Rectal smooth muscle tissue (tissue), 1 donor: ENCODE measurements at regions not wholly inside any gene's neighbourhood (a gene's known extent, or its start where the extent isn't known, plus 50 kb on each side); places are given as distances from the start of the nearest gene placed in this dataset.

Experiments used
- H3K27ac ChIP-seq: one replicate; pipeline ENCODE4 v1.7.0; 2013; ENCODE audit warnings: low read depth, low read length, inconsistent platforms
- H3K27me3 ChIP-seq: one replicate; pipeline ENCODE4 v1.7.0; 2013; ENCODE audit warnings: low read length; ENCODE audit not compliant: control insufficient read depth, insufficient read depth
- H3K36me3 ChIP-seq: one replicate; pipeline ENCODE4 v1.7.0; 2013; ENCODE audit warnings: low read length; ENCODE audit not compliant: control insufficient read depth, insufficient read depth
- H3K4me1 ChIP-seq: one replicate; pipeline ENCODE4 v1.7.0; 2013; ENCODE audit warnings: low read length; ENCODE audit not compliant: control insufficient read depth, insufficient read depth
- H3K4me3 ChIP-seq: one replicate; pipeline ENCODE4 v1.7.0; 2013; ENCODE audit warnings: low read length
- H3K9ac ChIP-seq: one replicate; pipeline ENCODE4 v1.7.0; 2013; ENCODE audit warnings: low read length

DNA sequence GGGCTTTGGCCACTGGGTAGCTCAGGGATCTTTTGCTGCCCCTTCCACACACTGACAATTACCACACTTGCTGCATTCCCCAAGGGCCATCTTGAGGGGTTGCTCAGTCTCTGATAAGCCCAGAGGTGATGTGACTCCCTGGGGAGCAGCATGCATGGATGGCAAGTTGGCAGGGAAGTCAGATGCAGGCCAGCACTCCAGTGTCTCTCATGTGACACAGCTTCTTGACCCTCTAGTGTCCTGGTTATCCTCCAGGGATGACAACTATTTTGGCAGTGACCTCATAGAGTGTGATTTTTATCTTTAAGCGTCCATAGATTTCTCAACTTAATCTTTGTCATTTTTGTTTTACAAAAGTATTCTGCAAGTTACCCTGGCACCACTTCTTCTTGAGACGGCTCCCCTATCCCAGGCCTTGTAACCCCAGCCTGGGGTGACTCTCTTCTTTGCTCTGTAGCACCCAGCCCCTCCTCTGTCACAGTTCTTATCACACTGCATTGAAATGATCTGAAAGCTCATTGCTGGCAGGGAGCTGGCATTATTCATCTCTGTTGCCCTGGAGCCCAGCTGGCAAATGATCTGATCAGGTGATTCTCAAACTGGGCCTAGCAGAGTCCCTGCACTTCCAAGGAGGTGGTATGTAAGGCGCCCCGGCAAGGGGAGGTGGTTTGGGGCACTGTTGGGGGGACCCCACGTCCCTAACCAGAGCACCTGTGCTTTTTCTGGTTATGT lies 72.6 kb downstream of the TENT5C start:
- peaks cover 14% of the 10 kb centered on the region for H3K4me1 ChIP-seq
- no peaks in the 10 kb centered on the region for H3K36me3 ChIP-seq
- no peaks in the 10 kb centered on the region for H3K27me3 ChIP-seq
- H3K9ac ChIP-seq: no peak overlapping the region
- H3K27ac ChIP-seq: no peak overlapping the region
- no peak overlapping the region for H3K4me3 ChIP-seq

DNA sequence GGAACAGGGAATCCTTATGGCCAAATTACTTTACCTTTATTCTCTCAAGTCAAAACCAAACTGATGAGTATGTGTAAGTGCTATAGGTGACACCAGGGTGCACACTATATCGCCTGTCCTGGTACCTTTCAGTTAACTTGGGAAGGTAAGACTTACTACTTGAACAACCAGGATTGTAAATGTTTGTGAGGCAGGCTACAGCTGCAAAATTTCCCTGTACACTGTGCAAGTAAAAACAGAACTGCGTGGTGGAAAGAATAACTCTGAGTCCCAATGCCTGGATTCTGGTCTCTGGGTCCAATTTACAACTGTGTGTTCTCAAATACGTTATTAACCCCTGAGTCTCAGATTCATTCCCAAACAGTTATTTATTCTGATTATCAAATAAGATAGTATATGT lies 73.5 kb downstream of the TENT5C start:
- no peaks in the 10 kb centered on the region for H3K36me3 ChIP-seq
- H3K27ac ChIP-seq: no peak overlapping the region

DNA sequence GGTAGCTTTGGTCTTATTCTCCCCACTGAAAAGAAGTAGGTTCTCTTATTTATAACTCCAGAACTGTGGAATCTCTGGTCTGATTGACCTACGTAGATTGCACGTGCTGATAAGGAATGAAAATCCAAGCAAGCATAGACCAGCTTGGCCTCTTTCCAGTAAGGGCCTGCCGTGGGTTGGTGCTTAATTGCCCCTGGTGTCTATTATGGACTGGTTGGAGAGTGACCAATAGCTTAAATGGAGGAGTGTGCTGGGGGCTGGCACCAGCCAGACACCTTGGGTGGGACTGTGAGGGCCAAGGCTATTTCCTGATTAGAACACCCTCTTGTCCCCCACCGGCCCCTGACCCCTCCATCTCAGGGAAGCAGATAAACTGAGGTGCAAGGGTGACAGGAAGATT lies 74.0 kb downstream of the TENT5C start:
- H3K36me3 ChIP-seq: no peaks in the 10 kb centered on the region
- H3K4me1 ChIP-seq: peaks cover 14% of the 10 kb centered on the region
- H3K27me3 ChIP-seq: no peaks in the 10 kb centered on the region
- no peak overlapping the region for H3K9ac ChIP-seq
- no peak overlapping the region for H3K4me3 ChIP-seq
- no peak overlapping the region for H3K27ac ChIP-seq

More for the DNA sequence above, 73.5 kb downstream of the TENT5C start:
- no peak overlapping the region for H3K9ac ChIP-seq
- H3K27me3 ChIP-seq: no peaks in the 10 kb centered on the region
- no peak overlapping the region for H3K4me3 ChIP-seq
- peaks cover 14% of the 10 kb centered on the region for H3K4me1 ChIP-seq

DNA sequence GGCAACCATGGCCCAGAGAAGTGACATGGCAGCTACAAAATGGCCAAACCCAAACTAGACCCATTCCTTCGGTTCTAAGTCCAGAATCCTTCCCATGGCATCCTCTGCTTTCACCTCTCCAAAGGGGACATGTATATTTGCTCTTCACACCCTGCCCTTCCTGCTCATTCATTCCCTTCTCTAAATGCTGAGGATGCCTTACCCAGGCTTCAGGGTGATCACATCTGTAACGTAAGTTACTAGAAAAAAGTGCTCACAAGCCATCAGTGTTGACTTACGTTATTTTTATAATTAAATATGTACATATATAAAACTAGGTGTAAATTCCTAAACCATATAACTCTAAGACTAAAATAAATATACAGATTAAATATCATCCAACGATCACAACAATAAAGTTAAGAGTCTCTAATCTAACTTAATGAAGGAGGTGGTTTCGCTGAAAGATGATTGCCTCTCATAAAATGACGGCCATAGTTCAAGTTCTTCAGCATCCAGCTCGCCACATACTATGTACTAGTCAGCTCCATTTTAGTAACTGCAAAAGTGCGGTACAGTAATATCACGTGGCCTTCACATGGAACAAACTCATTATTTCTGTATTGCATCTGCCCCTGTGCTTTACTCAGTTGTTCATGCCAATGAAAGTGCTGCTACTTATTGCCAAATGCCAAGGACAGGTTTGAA lies 74.6 kb downstream of the TENT5C start:
- Histone ChIP-seq H3K4me3 (no peak overlapping the region), H3K36me3 (no peaks in the 10 kb centered on the region), H3K9ac (no peak overlapping the region), H3K27me3 (no peaks in the 10 kb centered on the region), H3K4me1 (peaks cover 15% of the 10 kb centered on the region), H3K27ac (no peak overlapping the region)

DNA sequence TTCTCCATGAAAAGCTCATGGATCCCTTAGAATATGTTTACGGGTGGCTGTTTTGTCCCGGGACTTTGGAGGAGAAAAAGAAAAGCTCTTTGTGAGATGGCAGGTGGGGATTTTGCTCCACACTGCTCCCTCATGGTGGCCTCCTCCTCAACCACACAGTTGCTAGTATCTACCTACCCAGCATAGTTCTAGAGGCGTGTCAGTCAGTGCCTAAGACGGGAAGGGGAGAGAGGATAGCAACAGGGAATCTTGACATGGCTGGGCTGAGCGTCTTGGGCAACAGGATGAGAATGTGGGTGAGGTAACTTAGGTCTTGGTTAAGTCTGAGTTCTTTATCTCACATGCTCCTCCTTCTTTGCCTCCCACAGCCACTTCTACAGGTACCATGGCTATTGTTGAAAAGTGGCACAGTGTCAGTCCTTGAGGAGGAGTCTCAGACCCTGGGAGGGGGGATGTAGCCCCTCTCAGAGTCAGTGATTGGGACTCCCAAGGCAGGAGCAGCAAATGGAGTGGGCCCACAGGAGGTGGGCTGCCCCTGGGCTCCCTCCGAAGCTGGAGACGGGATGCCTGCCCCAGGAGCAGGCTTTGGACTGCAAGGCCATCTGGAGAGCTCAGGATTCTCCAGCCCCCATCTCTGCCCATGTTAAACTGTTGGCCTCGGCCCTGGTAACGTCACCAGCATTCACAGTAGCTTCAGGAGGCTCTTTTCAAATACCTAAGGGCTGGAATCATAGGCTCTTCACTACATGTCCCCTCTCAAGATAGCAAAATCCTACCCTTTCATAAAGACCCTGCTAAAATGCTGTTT lies 75.4 kb downstream of the TENT5C start:
- no peak overlapping the region for H3K4me3 ChIP-seq
- H3K9ac ChIP-seq: no peak overlapping the region
- H3K4me1 ChIP-seq: peaks cover 20% of the 10 kb centered on the region
- peak overlapping the region; percentile 72 for H3K27ac ChIP-seq
- H3K27me3 ChIP-seq: no peaks in the 10 kb centered on the region
- H3K36me3 ChIP-seq: no peaks in the 10 kb centered on the region

DNA sequence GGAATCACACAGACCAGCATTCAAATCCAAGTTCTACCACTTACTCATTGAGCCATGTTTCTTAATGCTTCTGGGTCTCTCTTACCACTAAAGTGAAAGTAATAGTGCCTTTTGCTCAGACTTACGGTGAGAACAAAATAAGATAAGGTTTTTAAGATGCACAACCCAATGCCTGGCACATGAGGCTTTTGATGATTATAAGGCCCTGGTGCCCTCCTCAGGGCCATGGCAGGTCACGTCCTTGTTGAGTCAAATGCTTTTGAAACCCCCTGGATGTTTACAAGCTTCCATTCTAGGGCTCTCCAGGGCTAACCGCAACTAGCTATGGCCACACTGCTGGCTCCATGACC lies 76.0 kb downstream of the TENT5C start:
- Histone ChIP-seq H3K27me3 (no peaks in the 10 kb centered on the region), H3K36me3 (no peaks in the 10 kb centered on the region), H3K27ac (peak overlapping the region; percentile 72), H3K4me3 (peak overlapping the region; percentile 12), H3K4me1 (peaks cover 20% of the 10 kb centered on the region), H3K9ac (no peak overlapping the region)

DNA sequence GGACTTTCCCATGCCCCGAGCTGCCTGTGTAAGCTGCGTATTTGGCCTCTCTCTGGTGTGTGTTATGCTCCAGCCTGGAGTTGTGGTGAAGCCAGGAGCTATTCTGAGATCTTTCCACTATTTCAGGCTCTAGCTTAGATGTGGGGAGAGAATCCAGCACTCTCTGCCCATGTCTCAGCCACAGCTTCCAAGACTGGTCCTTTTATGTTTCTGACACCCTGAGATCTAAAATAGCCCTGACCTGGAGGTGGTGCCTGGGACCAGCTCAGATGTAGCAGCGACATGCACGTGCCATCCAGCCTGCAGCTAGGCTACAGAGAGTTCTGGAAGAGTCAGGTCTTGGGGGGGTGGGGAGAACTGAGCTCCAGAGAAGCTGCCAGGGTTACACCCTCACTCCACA lies 76.5 kb downstream of the TENT5C start:
- Histone ChIP-seq H3K27ac (peak overlapping the region; percentile 72), H3K4me1 (peaks cover 20% of the 10 kb centered on the region), H3K4me3 (no peak overlapping the region), H3K27me3 (no peaks in the 10 kb centered on the region), H3K36me3 (no peaks in the 10 kb centered on the region), H3K9ac (no peak overlapping the region)

DNA sequence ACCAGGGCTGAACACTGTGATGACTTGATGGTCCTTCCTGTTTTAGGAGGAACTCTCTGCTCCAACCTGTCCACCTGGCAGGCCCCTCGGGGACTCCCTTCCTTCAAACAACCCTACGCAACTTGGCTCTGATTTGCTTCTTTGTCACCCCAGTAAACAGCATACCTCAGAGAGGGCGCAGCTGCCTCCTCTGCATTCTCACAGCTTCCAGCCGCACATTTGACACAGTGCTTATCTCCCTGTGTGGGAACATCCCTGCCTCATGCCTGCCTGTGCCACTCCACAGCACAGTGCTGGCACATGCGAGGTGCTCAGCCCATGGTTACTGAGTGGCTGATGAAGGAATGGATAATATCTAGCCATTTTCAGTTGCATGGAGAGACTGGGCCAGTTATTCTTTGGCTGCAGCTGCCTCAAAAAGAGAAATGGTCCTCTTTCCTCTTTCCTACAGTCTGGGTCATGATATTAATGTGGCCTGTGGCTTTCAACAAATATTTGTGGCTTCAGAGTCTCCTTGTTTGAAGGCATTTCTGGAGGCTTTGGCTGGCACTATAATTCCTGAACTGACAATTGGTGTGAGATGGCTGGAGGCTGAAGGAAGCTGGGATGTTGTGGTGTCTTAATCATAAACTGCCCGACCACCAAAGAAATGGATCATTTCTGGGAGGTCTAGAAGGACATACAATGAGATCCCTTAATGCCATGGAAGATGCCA lies 77.9 kb downstream of the TENT5C start:
- no peak overlapping the region for H3K27ac ChIP-seq
- H3K4me3 ChIP-seq: no peak overlapping the region
- H3K9ac ChIP-seq: no peak overlapping the region
- peaks cover 17% of the 10 kb centered on the region for H3K4me1 ChIP-seq
- no peaks in the 10 kb centered on the region for H3K27me3 ChIP-seq
- H3K36me3 ChIP-seq: no peaks in the 10 kb centered on the region

DNA sequence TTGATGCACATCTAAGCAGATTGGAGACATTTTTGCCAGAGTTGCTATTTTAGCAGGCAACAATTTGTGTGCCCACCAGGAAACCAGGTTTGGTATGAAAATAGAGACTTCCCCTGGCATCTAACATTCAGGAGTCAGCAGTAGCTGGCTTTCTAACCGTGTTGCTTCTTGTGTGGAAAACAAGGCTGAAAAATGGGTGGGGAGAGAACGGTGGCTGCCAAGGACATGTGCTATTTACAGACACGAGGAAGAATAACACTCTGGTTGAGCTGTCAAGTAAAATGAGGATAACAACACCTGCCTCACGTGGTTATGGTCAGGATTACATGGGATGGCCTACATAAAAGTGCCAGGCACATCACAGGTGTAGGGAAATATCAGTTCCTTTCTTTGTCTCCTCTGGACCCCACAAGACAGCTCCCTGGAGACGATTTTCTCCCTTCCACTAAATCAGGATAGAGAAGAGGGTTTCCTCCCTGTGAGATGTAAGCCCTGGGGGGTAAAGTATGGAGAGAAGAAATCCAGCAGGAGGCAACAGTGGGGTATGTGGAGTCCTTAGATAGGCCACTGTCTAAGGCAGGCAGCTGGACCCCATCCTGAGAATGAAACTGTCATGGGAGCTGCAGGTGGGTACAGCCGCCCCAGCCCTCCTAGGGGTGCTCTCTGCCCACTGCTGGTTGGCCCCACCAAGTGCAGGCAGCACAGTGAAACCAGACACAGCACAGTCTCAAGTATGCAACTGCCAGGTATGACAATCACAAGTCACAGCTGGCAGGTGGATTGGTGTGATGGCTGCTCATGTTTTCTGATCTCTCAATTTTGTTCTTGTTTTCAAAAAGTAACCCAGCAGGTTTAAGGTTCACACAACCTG lies 80.3 kb downstream of the TENT5C start:
- Histone ChIP-seq H3K36me3 (no peaks in the 10 kb centered on the region), H3K27ac (no peak overlapping the region), H3K27me3 (no peaks in the 10 kb centered on the region), H3K4me1 (peaks cover 21% of the 10 kb centered on the region), H3K9ac (no peak overlapping the region), H3K4me3 (no peak overlapping the region)

DNA sequence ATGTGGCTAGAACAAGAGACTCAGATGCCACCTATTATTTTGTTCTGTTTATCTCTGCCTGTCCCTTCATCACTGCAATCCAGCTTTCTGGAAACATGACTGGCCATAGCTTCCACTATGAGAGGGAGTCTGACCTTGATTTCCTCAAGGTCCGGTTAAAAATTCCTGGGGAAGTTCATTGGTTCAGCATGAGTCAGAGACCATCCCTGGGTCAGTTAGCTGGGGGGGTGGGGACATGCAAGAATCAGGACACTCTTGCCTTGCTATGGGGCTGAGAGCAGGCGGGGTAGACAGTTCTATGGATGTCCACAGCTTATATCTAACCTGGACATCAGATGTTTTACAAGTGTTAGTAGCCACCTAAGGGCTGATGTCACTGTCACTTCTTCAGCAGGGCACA lies 81.1 kb downstream of the TENT5C start:
- H3K4me3 ChIP-seq: no peak overlapping the region
- no peak overlapping the region for H3K27ac ChIP-seq
- peaks cover 18% of the 10 kb centered on the region for H3K4me1 ChIP-seq

DNA sequence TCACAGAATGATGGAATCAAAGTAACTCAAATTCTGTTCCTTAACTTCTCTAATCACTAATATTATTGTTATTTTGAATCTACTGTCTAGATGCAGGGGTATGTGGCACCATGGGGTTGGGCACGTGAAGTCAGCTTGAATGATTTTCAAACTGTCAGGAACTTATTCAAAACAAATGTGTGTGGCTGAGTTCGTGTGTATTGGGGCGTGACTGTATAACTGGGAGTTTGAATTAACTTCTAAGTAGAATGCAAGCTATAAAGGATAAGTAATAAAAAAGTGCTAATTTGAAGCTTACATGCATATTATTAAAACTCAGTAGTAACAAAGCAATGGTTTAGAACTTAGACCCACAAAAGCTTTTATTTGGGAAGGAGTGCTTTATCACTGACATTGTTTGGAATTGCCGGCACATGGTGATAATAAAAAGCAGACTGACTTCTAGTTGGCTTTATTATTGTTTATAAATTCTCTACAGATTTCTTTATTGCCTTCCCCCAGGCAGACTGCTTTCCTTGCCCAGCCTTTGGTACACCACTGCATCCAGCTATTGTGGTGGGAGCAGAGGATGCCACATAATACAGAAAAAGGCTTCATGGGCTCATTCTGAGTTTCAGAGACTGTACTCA lies 84.3 kb downstream of the TENT5C start:
- Histone ChIP-seq H3K36me3 (no peaks in the 10 kb centered on the region), H3K9ac (no peak overlapping the region), H3K27ac (no peak overlapping the region), H3K27me3 (no peaks in the 10 kb centered on the region), H3K4me1 (peaks cover 22% of the 10 kb centered on the region), H3K4me3 (no peak overlapping the region)

More for the DNA sequence above, 81.1 kb downstream of the TENT5C start:
- Histone ChIP-seq H3K9ac (no peak overlapping the region), H3K36me3 (no peaks in the 10 kb centered on the region), H3K27me3 (no peaks in the 10 kb centered on the region)
